NAMALWA (cell line): ENCODE measurements at regions not wholly inside any gene's neighbourhood (a gene's known extent, or its start where the extent isn't known, plus 50 kb on each side); places are given as distances from the start of the nearest gene placed in this dataset.
"Not testable (repeated sequence)": the region's sequence is repeated elsewhere in the genome, so short reads cannot be mapped to it uniquely, and the experiment has no call there.

Source experiments
- DNase-seq: peaks from one replicate; pipeline ENCODE4 v3.0.0-alpha.2; 2015; ENCODE audit warnings: low spot score

DNA sequence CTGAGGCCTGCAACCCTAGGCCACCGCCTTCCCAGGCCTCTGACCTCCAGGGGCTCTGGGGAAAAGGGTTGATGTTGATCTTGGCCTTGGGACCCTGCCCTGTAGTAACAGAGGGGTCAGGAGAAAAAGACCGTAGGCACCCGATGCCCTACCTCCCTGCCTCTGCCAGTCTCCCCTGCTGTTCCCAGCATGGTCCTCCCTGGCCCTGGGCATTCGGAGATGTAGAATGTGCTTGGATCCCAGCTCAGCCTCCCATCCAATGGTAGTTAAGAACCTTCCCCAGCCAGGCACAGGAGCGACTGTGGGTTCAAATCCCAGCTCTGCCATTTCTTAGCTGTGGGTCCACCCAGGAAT is 72.0 kb upstream of the TARDBP start:
- DNase-seq, result no peak

DNA sequence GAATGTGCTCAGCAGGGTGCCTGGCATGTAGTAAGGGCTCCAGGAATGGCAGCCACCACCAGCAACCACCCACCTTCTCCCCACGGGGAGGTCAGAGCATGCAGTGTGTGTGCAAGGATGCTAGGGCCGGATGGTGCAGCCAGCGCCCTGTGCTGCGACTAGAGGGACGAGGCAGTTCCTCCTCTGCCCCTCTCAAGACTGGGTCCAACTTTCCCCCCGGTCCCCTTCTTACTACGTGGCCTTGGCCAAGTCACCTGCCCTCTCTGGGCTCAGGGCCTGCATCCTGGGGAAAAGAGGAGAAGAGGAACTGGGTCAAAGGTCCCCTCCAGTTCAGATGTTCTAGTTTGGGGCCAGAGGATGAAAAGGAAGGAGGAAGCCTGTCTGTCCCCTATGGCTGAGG is 71.6 kb upstream of the TARDBP start:
- DNase-seq, result no peak

DNA sequence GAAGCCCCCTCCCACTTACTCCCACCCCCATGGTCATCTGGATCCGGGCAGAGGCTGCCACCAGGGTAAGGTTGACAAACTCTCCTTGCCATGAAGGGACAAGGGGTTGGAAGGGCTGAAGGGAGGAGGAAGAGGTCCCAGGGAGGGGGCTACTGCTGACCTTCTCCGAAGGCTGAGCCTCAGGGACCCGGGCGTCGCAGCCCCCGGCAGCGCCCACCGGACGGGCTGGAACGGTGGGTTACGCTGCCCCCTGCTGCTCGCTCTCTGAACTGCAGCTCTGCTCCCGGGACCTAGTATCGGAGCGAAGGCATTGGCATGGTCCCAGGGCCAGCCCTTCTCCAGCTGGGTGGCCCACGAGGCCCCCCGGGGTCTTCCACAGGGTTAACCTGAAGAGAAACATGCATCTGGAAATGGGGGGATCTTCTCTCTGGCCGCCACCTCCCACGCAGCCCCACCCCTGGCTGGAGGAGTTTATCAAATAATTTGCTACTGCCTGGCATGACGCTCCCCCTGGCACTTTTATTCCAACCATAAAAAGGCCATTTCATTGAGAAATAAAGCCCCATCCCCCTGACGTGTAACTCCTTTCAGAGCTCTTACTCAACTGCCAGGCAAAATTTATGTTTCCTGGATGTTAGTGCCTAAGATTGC is 70.4 kb upstream of the TARDBP start:
- DNase-seq, result peak; percentile 73

- DNase-seq, result no peak
Observed at GRCh38 chr1:10942542-10942912, 69.9 kb upstream of the TARDBP start.

GRCh38 chr1:10943041-10943440 is 69.4 kb upstream of the TARDBP start:
- DNase-seq, result no peak

GRCh38 chr1:10943991-10944730 is 68.3 kb upstream of the TARDBP start:
- DNase-seq, result no peak

DNA sequence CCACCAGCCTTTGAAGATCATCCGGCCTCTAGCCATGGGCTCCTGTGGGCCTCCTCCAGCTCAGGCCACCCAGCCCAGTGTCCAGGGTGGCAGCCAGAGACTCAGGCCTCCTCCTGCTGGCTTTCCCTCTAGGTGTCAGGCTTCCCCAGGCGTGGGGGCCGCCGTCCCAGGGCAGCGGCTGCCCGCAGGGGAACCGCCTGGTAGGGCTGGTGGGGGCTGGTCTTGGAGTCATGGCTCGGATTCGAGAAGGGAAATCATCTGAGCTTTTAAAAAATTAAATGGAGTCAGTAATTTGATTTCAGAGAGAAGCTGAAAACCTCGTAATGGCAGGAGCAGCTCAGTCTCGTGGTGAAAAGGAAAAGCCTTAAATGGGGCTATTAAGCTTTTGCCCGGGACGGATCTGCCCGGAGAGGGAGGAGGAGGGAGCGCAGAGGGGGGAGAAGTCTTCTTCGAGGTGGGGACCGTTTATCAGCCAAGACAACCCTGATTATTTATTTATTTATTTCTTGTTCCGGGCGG is 66.4 kb upstream of the TARDBP start:
- no peak for DNase-seq

DNA sequence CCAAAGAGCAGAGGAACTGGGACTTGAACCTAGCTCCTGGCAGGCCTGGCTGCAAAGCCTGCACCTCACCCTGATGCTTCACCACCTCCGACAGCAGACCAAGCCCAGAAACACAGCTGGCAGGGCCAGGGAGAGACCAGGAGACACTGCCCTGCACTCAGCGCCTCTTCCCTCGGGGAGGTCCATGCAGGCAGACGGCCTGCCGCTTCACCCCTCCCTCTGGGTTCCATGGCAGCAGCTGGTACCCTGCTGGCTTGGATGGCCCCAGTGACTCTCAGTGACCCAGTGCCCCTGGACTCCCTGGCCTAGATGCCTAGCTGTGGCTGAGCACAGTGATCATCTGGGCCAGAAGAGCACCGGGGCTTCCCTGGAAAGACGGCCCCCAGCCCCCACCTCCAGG is 65.3 kb upstream of the TARDBP start:
- DNase-seq, result no peak

DNA sequence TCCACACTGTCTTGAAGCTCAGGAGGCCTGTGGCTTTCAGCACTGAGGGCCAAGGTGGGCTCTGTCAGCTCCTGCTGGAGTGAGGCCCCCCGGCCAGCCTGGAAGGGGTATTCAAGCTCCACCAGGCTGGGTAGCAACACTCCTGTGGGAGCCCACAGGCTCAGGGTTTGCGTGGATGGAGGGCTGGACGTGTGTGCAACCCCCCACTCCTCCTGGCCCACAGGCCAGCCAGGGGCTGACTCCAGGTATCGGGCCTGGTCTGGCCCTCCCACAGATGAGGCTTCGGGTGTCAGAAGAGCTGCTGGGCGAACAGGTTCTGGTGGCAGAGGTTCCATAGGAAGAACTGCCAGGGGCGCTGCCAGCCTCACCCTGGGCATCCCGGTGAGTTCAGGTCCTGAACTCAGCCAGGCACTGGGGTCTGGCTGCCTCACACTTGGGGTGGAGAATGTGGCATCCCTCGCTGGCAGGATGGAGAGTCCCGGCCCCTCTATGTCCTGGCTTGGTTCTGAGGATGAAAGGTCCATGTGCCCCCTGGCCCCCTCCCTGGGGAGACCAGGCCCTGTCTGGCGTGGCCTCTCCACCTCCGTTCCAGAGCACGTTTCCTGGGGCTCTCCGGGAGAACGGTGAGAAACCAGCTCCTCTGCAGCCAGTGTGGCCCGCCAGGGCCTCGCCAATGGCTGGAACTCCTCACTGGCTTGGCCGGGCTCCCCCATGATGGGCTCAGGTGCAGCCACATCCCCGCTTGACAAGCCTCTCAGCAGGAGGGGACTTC is 64.6 kb upstream of the TARDBP start:
- DNase-seq, result no peak

GRCh38 chr1:10948463-10948775 is 64.0 kb upstream of the TARDBP start:
- DNase-seq, result no peak

DNA sequence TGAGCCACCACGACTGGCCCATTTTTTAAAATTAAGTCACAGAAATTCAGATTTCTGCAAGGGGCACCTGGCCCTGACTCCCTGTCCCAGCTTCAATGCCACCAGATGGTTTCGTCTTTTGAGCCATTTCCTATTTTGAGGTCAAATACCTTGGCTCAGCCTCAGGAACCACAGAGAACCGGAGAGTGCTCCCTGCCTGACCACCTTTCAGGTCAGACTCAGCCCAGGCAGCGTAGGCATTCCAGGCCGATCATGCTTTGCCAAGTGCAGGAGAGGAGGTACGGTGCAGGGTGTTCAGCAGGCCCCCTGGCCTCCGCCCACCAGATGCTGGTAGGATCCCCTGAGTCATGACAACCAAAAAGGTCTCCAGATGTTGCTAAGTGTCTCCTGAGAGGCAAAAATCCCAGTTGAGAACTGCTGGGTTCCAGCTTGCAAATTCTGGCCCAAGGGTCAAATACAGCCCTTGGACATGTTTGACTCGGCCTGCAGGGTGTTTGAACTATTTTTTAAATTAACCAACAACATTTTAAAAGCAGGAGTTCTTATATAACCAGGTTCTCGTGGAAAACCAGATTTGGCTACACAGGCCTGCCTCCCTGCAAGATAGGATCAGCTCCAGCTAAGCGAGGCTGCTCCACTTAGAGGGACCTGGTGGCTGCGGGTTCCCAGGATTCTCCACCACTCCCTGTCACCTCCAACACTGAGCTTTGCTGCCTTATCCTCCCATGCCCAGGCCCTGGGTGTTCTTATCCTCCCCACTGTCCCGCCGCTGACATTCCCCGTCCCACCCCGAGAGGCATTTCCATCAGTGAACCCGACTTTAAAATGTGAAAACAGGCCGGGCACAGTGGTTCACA is 61.9 kb upstream of the TARDBP start:
- no peak for DNase-seq

- DNase-seq, result not testable (repeated sequence)
Observed at GRCh38 chr1:10951298-10951697, 61.2 kb upstream of the TARDBP start.

DNA sequence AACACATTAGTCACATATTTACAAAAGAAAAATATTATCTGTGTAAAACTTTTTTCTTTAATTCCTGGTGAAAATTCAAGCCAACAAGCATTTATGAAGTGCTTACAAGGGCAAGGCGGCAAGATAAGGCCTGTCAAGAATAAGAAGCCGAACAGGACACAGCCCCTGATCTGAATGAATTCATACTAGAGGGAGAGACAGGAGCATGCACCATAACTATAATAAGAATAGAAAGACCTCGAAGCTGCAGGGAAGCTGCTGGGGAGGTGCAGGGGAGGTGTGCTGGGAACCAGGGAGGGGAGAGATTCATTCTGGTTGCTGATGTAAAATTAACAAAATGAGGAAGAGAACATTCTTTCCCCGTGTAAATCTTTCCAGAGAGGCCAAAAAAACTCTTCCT is 60.5 kb upstream of the TARDBP start:
- DNase-seq, result no peak

GRCh38 chr1:10953505-10954193 is 58.8 kb upstream of the TARDBP start:
- no peak for DNase-seq

DNA sequence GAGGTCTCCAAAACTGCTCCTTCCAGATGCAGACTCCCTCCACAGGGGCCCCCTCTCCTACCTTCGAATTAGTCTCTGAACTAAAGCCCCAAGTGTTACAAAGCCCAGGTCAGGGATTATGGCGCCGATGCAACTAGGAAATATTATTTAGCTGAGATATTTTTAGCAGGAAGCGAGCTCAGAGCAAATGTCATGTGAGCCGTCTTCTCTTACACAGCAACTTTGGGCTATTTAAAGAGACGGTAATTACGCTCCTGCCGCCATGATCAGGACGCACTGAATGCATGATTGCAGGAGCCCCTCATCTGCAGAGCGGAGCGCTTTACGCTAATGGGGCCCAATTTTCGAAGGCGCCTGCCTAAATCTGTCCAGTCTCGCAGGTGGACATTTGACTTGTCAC is 55.3 kb upstream of the TARDBP start:
- DNase-seq, result no peak

DNA sequence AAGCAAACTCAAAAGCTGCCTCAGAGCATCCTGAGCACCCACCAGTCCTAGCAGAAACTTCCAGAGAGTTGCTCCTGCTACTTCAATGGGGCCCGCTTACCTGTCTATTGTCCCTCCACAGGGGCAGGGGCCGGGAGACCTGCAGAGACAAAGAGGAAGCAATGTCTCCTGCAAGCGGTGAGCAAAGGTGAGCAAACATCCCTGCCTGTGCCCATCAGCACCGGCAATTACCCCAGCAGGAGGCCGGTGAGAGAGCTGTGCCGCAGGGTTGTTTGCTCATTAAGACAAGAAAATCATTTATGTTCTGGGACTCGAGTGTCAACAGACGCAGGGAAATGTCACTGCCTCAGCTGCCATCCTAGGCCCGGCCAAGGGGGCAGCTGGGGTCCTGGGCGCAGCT is 53.8 kb upstream of the TARDBP start:
- DNase-seq, result no peak

GRCh38 chr1:10960411-10961299 is 51.8 kb upstream of the TARDBP start:
- DNase-seq, result peak; percentile 95

DNA sequence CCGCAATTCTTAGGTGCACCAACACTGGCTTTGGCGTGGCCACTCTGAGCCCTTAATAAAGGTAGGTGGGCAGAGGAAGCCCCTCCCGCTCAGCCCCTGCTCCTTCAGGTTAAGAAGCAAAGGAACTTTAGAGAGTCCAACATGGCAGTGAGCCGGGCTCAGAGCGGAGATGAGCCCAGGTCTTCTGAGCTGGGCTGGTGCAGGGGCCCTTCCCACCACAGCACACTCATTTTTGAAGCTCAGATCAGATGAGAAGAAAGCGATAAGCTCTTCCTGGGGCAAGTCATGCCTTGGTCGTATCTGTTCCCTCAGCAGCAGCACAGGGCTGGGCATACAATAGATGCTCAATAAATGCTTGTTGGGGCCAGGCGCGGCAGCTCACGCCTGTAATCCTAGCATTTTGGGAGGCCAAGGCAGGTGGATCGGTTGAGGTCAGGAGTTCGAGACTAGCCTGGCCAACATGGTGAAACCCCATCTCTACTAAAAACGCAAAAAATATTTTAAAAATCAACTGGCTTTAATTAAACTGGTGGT is 51.1 kb upstream of the TARDBP start:
- no peak for DNase-seq

DNA sequence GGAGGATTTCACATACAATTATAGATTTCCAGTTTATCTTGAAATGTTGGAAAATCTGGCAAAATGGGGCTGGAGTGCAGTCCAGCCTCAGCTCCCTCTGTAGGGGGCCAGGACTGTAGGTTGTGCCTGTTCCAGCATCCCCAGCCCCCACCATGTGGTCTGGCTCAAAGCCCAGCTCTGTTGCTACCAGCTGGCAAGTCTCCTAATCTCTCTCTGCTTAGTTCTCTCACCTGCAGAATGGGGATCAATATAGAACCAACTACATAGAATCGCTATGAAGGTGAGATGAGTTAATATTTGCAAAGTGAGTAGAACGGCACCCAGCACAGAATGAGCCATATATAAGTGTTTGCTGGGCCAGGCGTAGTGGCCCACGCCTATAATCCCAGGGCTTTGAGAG is 50.0 kb upstream of the TARDBP start:
- DNase-seq, result no peak
